Keratinocyte (primary cell): ENCODE measurements at regions not wholly inside any gene's neighbourhood (a gene's known extent, or its start where the extent isn't known, plus 50 kb on each side); places are given as distances from the start of the nearest gene placed in this dataset.

Experiments
- DNase-seq: peaks from one replicate; pipeline ENCODE4 v3.0.0-alpha.2; 2011; ENCODE audit warnings: low read depth, missing footprints, low spot score
- FAIRE-seq: peaks from 2 replicates; lab custom pipeline; 2011; peaks lifted over from hg19 to GRCh38; lab: Jason Lieb, UNC
- H2AFZ ChIP-seq: 2 replicates; pipeline ENCODE4 v1.6.0; 2012; ENCODE audit warnings: low read length, control low read depth, inconsistent platforms; ENCODE audit not compliant: control insufficient read depth
- H3K27ac ChIP-seq: 2 replicates; pipeline ENCODE4 v1.5.1; 2011; ENCODE audit warnings: low read length; ENCODE audit not compliant: control insufficient read depth, insufficient read depth
- H3K27me3 ChIP-seq: 3 replicates; pipeline ENCODE4 v1.6.0; 2011; ENCODE audit warnings: low read length; ENCODE audit not compliant: control insufficient read depth, insufficient read depth; ENCODE audit errors: extremely low read depth
- H3K36me3 ChIP-seq, 2 experiments: 2 replicates in 1 of 2; 3 replicates in 1 of 2; pipeline ENCODE4 v1.5.1; 2011; ENCODE audit warnings: low read length in 2 of 2, mild to moderate bottlenecking in 1 of 2; ENCODE audit not compliant: control insufficient read depth in 2 of 2, insufficient read depth in 2 of 2; ENCODE audit errors: extremely low read depth in 1 of 2
- H3K4me1 ChIP-seq: 3 replicates; pipeline ENCODE4 v1.5.1; 2011; ENCODE audit warnings: low read length; ENCODE audit not compliant: control insufficient read depth, insufficient read depth; ENCODE audit errors: extremely low read depth
- H3K4me2 ChIP-seq: 3 replicates; pipeline ENCODE4 v1.6.0; 2011; ENCODE audit warnings: low read depth, low read length; ENCODE audit not compliant: control insufficient read depth, insufficient read depth; ENCODE audit errors: extremely low read depth
- H3K4me3 ChIP-seq, 3 experiments: fragments of 200-600 bp in 1 of 3; sonication (generic) in 1 of 3; 2 replicates in 2 of 3; 3 replicates in 1 of 3; pipeline ENCODE4 v1.5.1; 2011 to 2016; ENCODE audit warnings: low read length in 3 of 3, mild to moderate bottlenecking in 3 of 3, control low read depth in 2 of 3, inconsistent platforms in 1 of 3, low read depth in 1 of 3, mixed read lengths in 1 of 3, mixed run types in 1 of 3, moderate library complexity in 1 of 3; ENCODE audit not compliant: control insufficient read depth in 2 of 3, insufficient read depth in 2 of 3; ENCODE audit errors: extremely low read depth in 1 of 3
- H3K79me2 ChIP-seq: 2 replicates; pipeline ENCODE4 v1.6.0; 2012; ENCODE audit warnings: low read length; ENCODE audit not compliant: control insufficient read depth, insufficient read depth
- H3K9ac ChIP-seq: 3 replicates; pipeline ENCODE4 v1.6.0; 2011; ENCODE audit warnings: low read length; ENCODE audit not compliant: control insufficient read depth, insufficient read depth; ENCODE audit errors: extremely low read depth
- H3K9me1 ChIP-seq: 3 replicates; pipeline ENCODE4 v1.6.0; 2011; ENCODE audit warnings: low read length; ENCODE audit not compliant: control insufficient read depth, insufficient read depth; ENCODE audit errors: extremely low read depth
- H3K9me3 ChIP-seq: 2 replicates; pipeline ENCODE4 v1.5.1; 2012; ENCODE audit warnings: low read depth, low read length; ENCODE audit not compliant: control insufficient read depth
- H4K20me1 ChIP-seq: 3 replicates; pipeline ENCODE4 v1.6.0; 2011; ENCODE audit warnings: low read length; ENCODE audit not compliant: control insufficient read depth, insufficient read depth; ENCODE audit errors: extremely low read depth
- EZH2 ChIP-seq: IDR thresholded peaks from one replicate; pipeline ENCODE4 v1.6.1; 2012; ENCODE audit warnings: inconsistent platforms, mild to moderate bottlenecking, low read length, moderate library complexity
- dilution Hi-C: fragments of 300-500 bp; cut with MboI; formaldehyde crosslinking; loops from one replicate; pipeline ENCODE4 v1.7.0; 2020; ENCODE audit warnings: low sequenced_read_pairs; ENCODE audit not compliant: extremely low pct_ligation_motif_present
- TF ChIP-seq, protein P1 (sequence below), 3 experiments: IDR thresholded peaks in 1 of 3; conservative IDR thresholded peaks in 1 of 3; optimal IDR thresholded peaks in 1 of 3; 2 replicates in 2 of 3; 3 replicates in 1 of 3; pipeline versions ENCODE3 to v1.5.1; 2011; ENCODE audit warnings: low read length in 3 of 3, mild to moderate bottlenecking in 3 of 3, moderate library complexity in 2 of 3, control low read depth in 1 of 3, inconsistent platforms in 1 of 3; ENCODE audit not compliant: insufficient read depth in 2 of 3; ENCODE audit errors: extremely low read depth in 1 of 3

DNA sequence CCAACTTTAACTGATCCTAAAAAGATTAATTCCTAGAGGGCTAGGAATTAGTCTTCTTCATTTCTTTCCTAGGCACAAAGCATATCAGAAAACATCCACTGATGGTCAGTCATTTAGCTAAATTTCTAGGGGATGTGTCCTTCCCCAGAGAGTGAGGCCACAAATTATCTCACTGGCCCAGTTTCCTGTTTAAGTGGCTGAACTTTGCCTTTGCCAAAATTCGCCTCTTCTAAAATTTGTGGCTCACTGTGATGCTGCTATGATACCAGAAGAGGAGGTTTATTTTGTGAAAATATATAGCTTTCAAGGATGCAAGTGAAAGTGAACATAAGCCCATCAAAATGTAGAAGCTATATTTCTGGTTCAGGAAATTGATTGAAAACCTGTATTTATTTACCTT lies 98.1 kb upstream of the FER start:
- no peak for FAIRE-seq
- peaks cover 11% of the 10 kb centered on the region for H3K4me1 ChIP-seq

DNA sequence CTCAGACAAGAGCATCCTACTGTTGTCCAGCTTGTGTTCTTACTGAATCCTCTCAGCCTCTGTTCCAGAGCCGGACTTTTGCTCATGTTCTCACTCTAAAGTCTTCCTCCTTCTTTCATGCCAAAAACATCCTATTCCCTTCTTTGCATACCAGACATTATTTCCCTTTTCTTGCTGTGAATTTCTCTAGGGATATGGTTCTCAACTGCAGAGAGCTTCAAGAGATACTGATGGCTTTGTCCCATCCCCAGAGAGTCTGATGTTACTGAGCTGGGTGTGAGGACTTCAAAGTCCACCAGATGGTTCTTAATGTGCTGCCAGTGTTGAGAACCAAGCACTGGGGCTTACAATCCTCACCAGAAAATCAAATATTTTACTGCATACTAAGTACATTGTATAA lies 98.6 kb upstream of the FER start:
- Histone ChIP-seq H3K27ac (no peak overlapping the region), H3K9ac (no peak overlapping the region), H3K4me2 (no peak overlapping the region), H3K4me3 (no peak overlapping the region), H3K9me3 (no peaks in the 10 kb centered on the region), H3K27me3 (no peaks in the 10 kb centered on the region), H3K4me1 (peaks cover 7% of the 10 kb centered on the region), H2AFZ (no peak overlapping the region), H4K20me1 (no peaks in the 10 kb centered on the region), H3K36me3 (no peaks in the 10 kb centered on the region), H3K79me2 (no peaks in the 10 kb centered on the region), H3K9me1 (no peaks in the 10 kb centered on the region)
- no peak for FAIRE-seq
- no peak for DNase-seq
- TF ChIP-seq, protein P1, sequence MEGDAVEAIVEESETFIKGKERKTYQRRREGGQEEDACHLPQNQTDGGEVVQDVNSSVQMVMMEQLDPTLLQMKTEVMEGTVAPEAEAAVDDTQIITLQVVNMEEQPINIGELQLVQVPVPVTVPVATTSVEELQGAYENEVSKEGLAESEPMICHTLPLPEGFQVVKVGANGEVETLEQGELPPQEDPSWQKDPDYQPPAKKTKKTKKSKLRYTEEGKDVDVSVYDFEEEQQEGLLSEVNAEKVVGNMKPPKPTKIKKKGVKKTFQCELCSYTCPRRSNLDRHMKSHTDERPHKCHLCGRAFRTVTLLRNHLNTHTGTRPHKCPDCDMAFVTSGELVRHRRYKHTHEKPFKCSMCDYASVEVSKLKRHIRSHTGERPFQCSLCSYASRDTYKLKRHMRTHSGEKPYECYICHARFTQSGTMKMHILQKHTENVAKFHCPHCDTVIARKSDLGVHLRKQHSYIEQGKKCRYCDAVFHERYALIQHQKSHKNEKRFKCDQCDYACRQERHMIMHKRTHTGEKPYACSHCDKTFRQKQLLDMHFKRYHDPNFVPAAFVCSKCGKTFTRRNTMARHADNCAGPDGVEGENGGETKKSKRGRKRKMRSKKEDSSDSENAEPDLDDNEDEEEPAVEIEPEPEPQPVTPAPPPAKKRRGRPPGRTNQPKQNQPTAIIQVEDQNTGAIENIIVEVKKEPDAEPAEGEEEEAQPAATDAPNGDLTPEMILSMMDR (optimal IDR thresholded peaks at IDR 0.05 in 1 of 3, IDR thresholded peaks at IDR 0.05 in 1 of 3, conservative IDR thresholded peaks at IDR 0.05 in 1 of 3; ENCODE audit: extremely low read depth in 1 of 3, insufficient read depth in 2 of 3, low read length in 3 of 3), result no peak
- no peak for TF ChIP-seq EZH2
- dilution Hi-C loops, result no loop called here

More for the DNA sequence above, 98.1 kb upstream of the FER start:
- TF ChIP-seq EZH2, result no peak
- TF ChIP-seq, protein P1 (optimal IDR thresholded peaks at IDR 0.05 in 1 of 3, IDR thresholded peaks at IDR 0.05 in 1 of 3, conservative IDR thresholded peaks at IDR 0.05 in 1 of 3; ENCODE audit: extremely low read depth in 1 of 3, insufficient read depth in 2 of 3, low read length in 3 of 3), result no peak
- H3K36me3 ChIP-seq, result no peaks in the 10 kb centered on the region
- H3K4me2 ChIP-seq, result no peak overlapping the region
- H3K4me3 ChIP-seq, result no peak overlapping the region
- DNase-seq, result no peak
- H3K9me1 ChIP-seq, result no peaks in the 10 kb centered on the region
- H3K27me3 ChIP-seq, result no peaks in the 10 kb centered on the region
- H3K27ac ChIP-seq, result no peak overlapping the region
- H2AFZ ChIP-seq, result no peak overlapping the region
- no peak overlapping the region for H3K9ac ChIP-seq
- H4K20me1 ChIP-seq, result no peaks in the 10 kb centered on the region
- no peaks in the 10 kb centered on the region for H3K79me2 ChIP-seq
- dilution Hi-C loops, result no loop called here
- no peaks in the 10 kb centered on the region for H3K9me3 ChIP-seq
